ENCODE measurements at regions not wholly inside any gene's neighbourhood (a gene's known extent, or its start where the extent isn't known, plus 50 kb on each side); places are given as distances from the start of the nearest gene placed in this dataset.
"Not testable (repeated sequence)": the region's sequence is repeated elsewhere in the genome, so short reads cannot be mapped to it uniquely, and the experiment has no call there.

DNA sequence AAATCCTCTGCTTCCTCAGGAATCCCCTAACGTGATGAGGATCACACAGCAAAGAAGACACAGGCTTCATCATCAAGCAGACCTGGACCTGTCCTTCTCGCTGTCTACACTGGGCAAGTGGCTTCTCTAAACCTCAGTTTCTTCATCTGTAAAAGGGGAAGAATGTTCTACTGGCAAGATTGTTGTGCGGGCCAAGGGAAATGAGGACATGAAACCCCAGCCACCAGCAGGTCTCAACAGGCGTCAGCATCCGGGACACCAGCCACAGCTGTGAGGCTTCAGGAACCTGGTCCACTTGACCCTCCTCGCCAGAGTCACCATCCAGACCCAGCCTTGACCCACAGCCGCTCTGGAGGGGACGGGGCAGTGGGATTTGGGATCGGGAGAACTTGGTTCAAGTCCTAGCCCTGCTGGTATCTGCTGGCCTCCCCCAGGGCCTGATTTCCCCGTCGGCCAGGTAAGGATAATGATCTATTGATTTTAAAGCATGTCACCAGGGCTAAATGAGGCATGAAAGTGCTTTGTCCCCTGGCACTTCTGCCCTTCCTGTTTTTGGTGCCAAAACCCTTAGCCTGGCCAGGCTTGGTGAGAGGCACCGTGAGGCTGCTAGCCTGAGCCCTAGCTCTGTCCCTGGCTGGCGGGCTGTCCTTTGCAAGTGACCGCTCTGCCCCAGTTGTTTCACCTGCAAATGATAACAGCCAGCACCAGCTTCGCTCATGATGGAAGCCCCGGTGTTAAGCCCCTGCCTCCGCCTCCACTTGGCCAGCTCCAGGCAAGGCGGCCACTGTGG, 170.4 kb downstream of the OR4M2 start:
- TF ChIP-seq, protein P1, sequence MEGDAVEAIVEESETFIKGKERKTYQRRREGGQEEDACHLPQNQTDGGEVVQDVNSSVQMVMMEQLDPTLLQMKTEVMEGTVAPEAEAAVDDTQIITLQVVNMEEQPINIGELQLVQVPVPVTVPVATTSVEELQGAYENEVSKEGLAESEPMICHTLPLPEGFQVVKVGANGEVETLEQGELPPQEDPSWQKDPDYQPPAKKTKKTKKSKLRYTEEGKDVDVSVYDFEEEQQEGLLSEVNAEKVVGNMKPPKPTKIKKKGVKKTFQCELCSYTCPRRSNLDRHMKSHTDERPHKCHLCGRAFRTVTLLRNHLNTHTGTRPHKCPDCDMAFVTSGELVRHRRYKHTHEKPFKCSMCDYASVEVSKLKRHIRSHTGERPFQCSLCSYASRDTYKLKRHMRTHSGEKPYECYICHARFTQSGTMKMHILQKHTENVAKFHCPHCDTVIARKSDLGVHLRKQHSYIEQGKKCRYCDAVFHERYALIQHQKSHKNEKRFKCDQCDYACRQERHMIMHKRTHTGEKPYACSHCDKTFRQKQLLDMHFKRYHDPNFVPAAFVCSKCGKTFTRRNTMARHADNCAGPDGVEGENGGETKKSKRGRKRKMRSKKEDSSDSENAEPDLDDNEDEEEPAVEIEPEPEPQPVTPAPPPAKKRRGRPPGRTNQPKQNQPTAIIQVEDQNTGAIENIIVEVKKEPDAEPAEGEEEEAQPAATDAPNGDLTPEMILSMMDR (IDR thresholded peaks at IDR 0.05) = not testable (repeated sequence)
- TF ChIP-seq POLR2A, EP300 (IDR thresholded peaks at IDR 0.05): not testable (repeated sequence)

Data from ovary (tissue), 3 donors.